MV-4-11 (cell line): ENCODE measurements at regions not wholly inside any gene's neighbourhood (a gene's known extent, or its start where the extent isn't known, plus 50 kb on each side); places are given as distances from the start of the nearest gene placed in this dataset.

Experiments used
- DNase-seq: peaks from one replicate; lab custom pipeline; 2025; lab: John Stamatoyannopoulos, UW

- DNase-seq = no peak
These were observed 54.8 kb downstream of the NOG start for GRCh38 chr17:56648321-56648720.

- no peak for DNase-seq
These were observed 55.3 kb downstream of the NOG start for GRCh38 chr17:56648806-56649205.

- no peak for DNase-seq
These were observed 59.1 kb downstream of the NOG start for GRCh38 chr17:56652628-56653027.

DNA sequence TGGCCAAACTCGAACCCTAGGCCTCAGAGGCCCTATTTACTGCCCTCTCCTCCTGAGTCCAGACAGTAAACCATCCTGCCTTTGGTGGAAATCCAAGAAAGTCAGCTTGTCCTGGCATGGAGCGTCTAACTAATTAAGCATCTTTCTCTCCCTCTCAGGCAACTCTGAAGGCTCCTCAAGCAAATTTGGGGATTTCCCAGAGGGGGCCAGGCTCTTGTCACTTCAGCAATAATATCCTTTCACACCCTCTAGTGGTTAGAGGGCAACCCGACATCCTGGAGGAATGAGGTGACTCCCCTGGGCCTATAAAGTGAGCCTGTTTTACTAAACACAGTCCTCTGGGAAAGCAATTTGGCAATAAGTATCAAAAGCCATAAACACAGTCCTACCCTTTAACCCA lies 60.4 kb downstream of the NOG start:
- DNase-seq = peak; percentile 55

- DNase-seq = no peak
These were observed 63.3 kb downstream of the NOG start for GRCh38 chr17:56656701-56657327.

DNA sequence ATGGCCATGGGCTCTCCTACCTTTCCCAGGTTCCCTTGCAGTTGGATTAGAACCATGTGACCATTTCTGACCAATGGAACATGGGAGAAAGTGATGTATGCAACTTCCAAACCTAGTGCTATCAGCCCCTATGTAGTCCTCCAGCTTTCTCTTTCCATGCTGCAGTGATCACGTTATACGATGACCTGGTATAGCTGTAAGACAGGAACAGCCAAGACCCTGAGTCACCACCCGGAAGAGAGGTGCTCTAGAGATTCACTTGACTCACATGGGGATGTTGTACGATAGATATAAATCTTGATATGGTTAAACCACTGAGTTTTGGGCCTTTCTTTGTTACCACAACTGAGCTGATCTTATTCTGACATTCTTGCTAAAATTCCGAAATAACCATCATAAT lies 65.1 kb downstream of the NOG start:
- DNase-seq = no peak

DNA sequence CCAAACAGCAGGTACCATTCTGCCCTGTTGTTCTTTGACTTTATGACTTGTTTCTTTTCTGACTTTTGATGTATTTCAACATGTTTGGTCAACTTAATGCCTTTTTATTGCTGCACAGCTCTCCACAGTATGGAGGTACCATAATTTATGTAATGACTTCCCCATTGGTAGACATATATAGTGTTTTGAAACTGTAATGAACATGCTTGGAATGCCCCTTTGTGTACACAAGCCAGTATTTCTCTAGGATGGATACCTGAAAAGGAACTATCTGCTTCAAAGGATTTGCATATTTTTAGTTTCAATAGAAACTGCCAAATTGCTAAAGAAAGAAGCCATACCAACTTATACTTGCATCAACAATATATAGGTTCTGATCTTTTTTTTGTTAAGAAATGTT lies 66.1 kb downstream of the NOG start:
- no peak for DNase-seq

- no peak for DNase-seq
These were observed 68.4 kb downstream of the NOG start for GRCh38 chr17:56661906-56662305.

- DNase-seq = no peak
These were observed 72.4 kb downstream of the NOG start for GRCh38 chr17:56665864-56666263.

GRCh38 chr17:56667925-56668458 lies 74.5 kb downstream of the NOG start:
- no peak for DNase-seq

DNA sequence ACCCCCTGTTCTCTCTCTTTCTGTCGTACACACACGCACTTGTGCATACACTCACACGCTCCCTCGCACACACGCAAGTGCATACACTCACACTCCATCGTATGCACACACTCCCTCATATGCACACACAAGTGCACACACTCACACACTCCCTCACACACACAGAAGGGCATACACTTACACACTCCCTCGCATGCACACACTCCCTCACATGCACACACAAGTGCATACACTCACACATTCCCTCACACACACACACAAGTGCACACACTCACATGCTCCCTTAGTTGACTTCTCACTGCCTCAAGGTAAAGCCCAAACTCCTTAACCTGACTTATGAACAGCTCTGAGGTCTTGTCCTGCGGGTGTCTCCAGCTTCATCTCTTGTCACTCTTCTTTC lies 78.7 kb downstream of the NOG start:
- DNase-seq = no peak

GRCh38 chr17:56674401-56674925 lies 81.0 kb downstream of the NOG start:
- DNase-seq = no peak

DNA sequence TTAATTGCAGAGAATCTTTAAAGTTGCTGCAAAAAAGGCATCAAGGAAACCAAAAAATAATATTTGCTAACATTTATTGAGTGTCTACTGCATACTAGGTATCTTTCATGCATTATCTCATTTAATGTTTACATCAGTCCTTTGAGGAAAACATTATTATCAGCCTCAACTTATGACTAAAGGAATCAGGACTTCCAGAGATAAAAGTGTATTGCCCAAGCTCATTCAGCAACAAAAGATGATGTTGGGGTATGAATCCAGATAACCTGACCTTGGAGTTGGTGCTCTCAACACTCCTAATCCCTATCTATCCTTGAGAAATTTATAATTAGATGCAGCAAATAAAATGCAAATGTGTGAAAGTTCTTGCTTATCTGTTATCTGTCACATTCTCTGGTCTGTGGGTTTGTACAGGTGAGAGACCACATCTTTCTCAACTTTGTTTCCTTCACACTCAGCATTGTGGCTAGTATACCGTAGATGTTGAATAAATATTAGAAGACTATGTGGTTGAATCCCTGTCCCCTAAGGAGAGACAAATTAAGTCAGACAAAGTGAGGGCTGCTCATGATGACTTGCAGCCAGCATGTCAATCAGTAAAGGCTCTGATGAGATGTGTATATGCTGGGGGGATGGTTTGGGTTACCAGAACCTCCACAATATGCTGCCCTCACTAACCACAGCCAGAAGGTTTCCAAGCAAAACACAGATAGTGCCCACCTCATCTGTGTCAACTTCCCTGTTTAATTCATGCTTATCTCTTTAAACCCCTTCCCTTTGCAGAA lies 82.6 kb downstream of the NOG start:
- no peak for DNase-seq

DNA sequence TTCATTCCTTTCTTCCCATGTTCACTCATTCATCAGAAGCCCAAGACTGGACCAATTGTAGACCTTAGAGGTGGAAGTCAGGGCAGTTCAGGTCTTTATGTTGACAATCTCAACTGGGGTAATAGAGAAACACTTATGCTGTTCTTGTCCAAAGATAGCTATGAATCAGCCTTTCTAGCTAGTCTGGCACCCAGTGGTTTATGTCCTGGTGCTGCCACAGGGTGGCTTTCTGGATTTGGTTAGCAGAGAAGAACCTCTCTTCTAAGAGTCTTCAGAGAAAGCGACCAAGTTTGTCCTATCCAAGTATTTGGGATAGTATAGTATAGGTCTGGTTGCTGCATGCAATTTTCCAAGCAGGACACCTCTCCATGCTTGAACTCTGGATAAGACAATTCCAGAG lies 83.3 kb downstream of the NOG start:
- no peak for DNase-seq

- no peak for DNase-seq
These were observed 85.0 kb downstream of the NOG start for GRCh38 chr17:56678249-56679114.

- DNase-seq = no peak
These were observed 85.7 kb downstream of the NOG start for GRCh38 chr17:56679115-56679776.

- no peak for DNase-seq
These were observed 86.4 kb downstream of the NOG start for GRCh38 chr17:56679777-56680422.

- no peak for DNase-seq
These were observed 87.2 kb downstream of the NOG start for GRCh38 chr17:56680676-56681075.

- peak; percentile 78 for DNase-seq
These were observed 88.2 kb downstream of the NOG start for GRCh38 chr17:56681561-56682266.

DNA sequence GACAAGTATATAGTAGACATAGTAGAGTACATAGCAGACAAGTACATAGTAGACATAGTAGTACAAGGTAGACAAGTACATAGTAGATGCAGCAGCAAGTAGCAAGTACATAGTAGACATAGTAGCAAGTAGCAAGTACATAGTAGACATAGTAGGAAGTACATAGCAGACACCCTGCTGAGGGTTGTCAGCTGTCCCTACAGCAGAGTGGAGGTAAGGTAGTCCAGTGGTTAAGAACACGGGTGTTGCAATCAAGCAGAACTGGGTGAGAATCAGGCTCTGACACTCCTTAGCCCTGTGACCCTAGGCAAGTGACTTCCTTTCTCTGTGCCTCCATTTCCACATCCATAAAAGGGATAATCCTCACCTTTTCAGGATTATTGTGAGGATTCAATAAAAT lies 94.7 kb downstream of the NOG start:
- DNase-seq = no peak
